ENCODE measurements at regions not wholly inside any gene's neighbourhood (a gene's known extent, or its start where the extent isn't known, plus 50 kb on each side); places are given as distances from the start of the nearest gene placed in this dataset.
A peak's percentile ranks its signal among the peaks of the same experiment; 100 is the strongest.
"Not testable (repeated sequence)": the region's sequence is repeated elsewhere in the genome, so short reads cannot be mapped to it uniquely, and the experiment has no call there.

DNA sequence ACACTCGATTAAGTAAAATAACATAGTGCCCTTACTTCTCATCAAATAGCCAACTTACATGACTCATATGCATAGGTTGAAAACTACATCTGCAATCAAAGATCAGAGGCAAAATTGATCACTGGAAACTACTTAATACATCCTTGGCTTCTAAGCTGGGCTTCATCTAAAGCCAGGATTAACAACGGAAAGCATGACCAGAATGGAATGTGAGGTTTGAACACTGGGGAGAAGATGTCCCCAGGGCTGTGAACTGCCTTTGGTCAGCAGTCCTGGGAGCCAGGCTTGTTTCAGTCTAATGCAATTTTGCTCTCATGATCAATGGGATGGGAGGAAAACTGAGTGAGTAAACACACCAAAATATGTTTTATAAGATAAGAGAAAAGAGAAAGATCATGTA, 192.5 kb upstream of the TTC29 start:
- no peak overlapping the region for H3K27ac ChIP-seq
- no peak overlapping the region for H3K4me3 ChIP-seq

- H3K4me3 ChIP-seq: no peak overlapping the region
- H3K27ac ChIP-seq: no peak overlapping the region
Observed at GRCh38 chr4:147139455-147140198, 194.0 kb upstream of the TTC29 start.

DNA sequence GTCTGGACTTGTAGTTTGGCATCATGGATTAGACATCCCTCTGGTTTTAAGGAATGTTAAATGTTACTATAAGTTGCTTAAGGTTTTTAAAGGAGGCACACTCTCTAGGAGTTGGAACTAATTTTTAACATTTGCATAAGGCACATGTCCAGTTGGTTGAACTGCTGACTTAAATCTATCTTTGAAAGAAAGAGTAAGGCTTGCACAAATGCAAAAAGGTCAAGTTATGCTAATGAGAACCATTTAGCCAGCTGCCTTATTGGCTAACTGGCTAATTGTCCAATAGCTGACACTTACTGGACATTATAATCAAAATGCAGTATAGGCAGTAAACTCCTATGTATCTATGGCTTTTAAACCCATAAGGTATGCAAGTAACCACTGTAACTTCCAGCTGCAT, 206.1 kb upstream of the TTC29 start:
- Histone ChIP-seq H3K27ac (no peak overlapping the region), H3K4me3 (no peak overlapping the region)

- peak overlapping the region in 14 of 21 experiments; percentile 8 to 73 (median 60) for H3K27ac ChIP-seq
- peak overlapping the region in 5 of 7 experiments; percentile 5 to 37 (median 12) for H3K4me3 ChIP-seq
Observed at GRCh38 chr4:147157860-147158701, 212.4 kb upstream of the TTC29 start.

GRCh38 chr4:147160908-147161513, 215.3 kb upstream of the TTC29 start:
- no peak overlapping the region for H3K4me3 ChIP-seq
- no peak overlapping the region for H3K27ac ChIP-seq

GRCh38 chr4:147163311-147163710, 217.6 kb upstream of the TTC29 start:
- Histone ChIP-seq H3K4me3 (no peak overlapping the region), H3K27ac (no peak overlapping the region)

DNA sequence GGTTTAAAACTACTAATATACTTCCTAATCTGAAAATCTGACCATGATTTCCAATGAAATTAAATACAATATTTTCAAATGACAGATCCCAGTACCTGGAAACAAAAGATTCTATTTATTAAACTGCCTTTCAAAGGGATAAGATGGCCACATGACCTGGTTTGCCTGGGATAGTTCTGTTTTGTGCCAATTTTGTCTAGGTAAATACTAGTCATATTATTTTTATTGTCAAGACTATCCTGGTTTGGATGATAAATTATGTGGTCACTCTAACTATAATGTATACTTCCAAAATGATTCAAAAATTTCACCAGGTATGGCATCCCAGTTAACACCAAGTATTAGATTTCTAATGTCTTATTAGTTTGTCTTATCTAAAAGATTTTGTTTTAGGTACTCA, 222.5 kb upstream of the TTC29 start:
- H3K27ac ChIP-seq, H3K4me3 ChIP-seq: not testable (repeated sequence)

GRCh38 chr4:147173322-147173721, 227.7 kb upstream of the TTC29 start:
- Histone ChIP-seq H3K27ac (no peak overlapping the region), H3K4me3 (no peak overlapping the region)

DNA sequence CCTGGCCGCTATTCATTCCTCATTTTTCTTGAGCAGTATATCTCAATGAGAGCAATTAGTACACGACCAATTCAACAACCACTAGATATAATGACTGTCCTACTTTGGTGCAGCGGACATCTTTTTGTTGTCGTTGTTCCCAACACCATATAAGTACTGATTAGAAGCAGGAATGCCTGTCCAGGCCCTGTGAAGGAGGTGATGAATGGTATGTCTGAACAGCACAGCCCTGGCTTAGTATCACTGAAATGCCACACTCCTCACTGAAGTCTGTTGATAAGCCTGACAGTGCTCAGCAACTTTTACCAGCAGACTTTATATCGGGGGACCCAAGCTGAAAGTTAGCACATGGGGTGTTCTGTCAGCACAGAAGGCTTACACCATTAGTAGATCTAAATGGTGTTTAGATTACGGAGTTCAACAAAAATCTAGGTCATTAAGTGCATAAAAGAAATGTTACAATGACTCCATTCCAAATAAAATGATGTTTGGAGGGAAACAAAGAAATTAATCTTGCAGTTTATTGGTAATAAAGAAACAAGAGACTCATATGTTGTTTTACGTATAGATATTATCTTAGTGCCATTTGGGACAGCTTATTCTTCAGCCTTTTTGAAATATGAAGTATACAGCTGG, 228.3 kb upstream of the TTC29 start:
- H3K4me3 ChIP-seq: no peak overlapping the region
- no peak overlapping the region for H3K27ac ChIP-seq

DNA sequence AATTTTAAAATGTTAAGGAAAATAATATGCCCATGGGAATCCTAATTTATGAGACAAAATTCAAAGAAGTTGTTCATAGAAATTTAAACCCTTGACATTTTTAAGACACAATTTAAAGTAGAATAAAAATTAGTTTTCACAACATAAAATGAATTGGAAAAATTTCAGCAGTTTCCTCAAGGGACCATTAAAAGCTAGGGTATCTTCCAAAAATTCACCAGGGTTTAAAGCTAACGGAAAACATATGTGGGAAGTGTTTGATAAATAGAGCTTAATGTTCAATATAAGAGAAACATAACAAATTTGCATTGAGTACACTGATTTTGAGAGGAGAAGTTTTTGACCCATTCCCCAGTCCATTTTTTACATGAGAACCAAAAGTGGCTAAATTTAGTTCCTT, 228.9 kb upstream of the TTC29 start:
- H3K4me3 ChIP-seq: no peak overlapping the region
- H3K27ac ChIP-seq: no peak overlapping the region

- no peak overlapping the region for H3K4me3 ChIP-seq
- H3K27ac ChIP-seq: no peak overlapping the region
Observed at GRCh38 chr4:147175460-147176025, 229.9 kb upstream of the TTC29 start.

DNA sequence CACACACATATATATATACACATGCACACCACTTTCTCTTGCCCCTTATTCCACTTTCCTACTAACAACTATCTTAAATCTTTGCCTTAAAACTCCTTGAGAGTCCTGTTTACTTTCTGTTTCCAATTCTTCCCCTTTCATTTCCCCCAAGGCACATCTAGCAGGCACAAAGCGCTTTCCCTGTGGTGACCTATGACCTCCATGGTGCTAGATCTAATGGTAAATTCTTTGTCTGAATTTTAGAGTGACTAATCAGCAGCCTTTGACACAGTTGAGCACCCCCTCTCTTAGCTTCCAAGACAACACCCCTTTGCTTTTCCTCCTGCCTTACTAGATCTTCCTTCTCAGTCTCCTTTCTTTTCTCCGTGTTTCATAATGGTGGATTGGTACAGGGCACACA, 236.4 kb upstream of the TTC29 start:
- Histone ChIP-seq H3K4me3 (no peak overlapping the region), H3K27ac (no peak overlapping the region)

DNA sequence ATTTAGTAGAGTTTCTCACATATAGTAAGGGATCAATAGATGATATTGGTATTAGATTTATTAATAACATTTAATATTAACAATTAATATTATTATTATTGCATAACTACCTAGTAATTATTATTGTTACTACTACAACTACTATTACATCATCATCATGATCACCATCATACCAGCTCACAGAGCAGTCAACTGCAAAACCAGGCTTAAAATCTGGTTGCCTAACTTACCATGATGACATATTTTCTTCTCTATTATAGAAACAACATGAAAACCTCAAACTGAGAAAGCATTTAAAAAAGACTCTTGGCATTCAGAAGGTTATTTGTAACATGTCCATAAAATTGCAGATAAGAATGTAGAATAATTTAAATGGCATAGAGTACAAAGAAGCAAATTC, 247.0 kb upstream of the TTC29 start:
- H3K27ac ChIP-seq: no peak overlapping the region
- no peak overlapping the region for H3K4me3 ChIP-seq

GRCh38 chr4:147194114-147194513, 248.4 kb upstream of the TTC29 start:
- Histone ChIP-seq H3K4me3 (no peak overlapping the region), H3K27ac (no peak overlapping the region)

GRCh38 chr4:147194604-147195003, 248.9 kb upstream of the TTC29 start:
- H3K27ac ChIP-seq: no peak overlapping the region
- H3K4me3 ChIP-seq: no peak overlapping the region

DNA sequence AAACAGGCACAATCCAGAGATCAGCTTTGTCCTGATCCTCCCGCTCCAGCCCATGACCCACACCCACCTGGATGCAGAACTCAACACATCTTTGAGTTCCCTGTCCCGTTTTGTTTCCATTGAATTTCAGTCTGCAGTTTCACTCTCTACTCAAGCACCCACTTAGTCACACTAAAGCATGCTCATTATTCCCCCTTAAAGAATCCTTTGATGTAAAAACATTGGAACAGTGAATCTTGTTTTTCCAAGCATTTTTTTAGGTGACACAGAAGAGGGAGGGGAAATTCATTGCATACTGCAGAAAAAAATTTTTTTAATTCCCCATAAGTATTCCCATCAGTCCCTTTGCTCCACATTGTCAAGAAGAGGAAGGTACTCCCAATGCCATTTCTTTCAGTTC, 249.7 kb upstream of the TTC29 start:
- no peak overlapping the region for H3K27ac ChIP-seq
- H3K4me3 ChIP-seq: no peak overlapping the region

- Histone ChIP-seq H3K4me3 (no peak overlapping the region), H3K27ac (no peak overlapping the region)
Observed at GRCh38 chr4:147198411-147199051, 252.9 kb upstream of the TTC29 start.

- no peak overlapping the region for H3K27ac ChIP-seq
- H3K4me3 ChIP-seq: no peak overlapping the region
Observed at GRCh38 chr4:147201016-147201415, 255.4 kb upstream of the TTC29 start.

DNA sequence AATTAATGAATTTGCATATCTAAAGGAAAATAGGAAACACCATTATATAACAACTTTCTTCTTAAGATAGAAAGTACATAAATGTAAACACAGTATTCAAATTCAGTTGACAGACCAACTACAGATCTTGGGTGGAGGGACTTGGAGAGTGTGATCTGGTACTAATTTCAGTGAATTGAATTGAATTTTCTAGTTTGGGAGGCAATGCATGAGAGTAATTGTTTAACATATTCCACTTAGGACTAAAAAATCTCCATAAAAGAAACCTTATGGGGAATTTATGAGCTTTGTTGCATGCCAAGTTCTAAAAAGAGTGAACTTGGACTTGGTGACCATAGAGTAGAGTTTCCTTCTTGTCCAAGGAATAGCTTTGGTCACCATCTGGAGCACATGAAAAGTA, 261.1 kb upstream of the TTC29 start:
- H3K4me3 ChIP-seq: no peak overlapping the region
- H3K27ac ChIP-seq: no peak overlapping the region

DNA sequence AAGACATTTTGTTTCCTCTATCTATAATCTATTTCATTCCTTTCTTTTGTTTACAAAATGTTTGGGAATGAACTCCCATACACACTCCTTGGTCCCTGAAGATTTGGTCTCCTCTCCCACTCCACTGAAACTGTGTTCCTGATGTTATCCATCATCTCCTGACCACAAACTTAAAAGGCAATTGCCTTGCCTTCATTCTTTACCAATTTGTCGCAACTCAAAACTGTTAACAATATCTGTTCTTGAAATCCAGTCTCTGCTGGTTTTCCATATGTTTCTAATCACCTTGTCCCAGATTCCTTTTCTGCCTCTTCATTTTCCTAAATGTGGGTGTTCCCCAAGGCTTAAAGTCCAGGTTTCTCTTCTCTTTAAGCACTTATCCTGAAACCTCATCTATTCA, 262.2 kb upstream of the TTC29 start:
- peak overlapping the region in 1 of 21 experiments; percentile 36 for H3K27ac ChIP-seq
- no peak overlapping the region for H3K4me3 ChIP-seq

Data from skin epidermis (tissue), 12 donors.